ENCODE measurements at regions not wholly inside any gene's neighbourhood (a gene's known extent, or its start where the extent isn't known, plus 50 kb on each side); places are given as distances from the start of the nearest gene placed in this dataset.
"Not testable (repeated sequence)": the region's sequence is repeated elsewhere in the genome, so short reads cannot be mapped to it uniquely, and the experiment has no call there.

GRCh38 chr20:30660982-30661381, 596.5 kb upstream of the DEFB115 start:
- DNase-seq (ENCODE audit: low read depth in 2 of 2), result not testable (repeated sequence)

- not testable (repeated sequence) for DNase-seq (ENCODE audit: low read depth in 2 of 2)
Measured at GRCh38 chr20:30668418-30668817, 589.0 kb upstream of the DEFB115 start.

GRCh38 chr20:30669330-30670029, 588.0 kb upstream of the DEFB115 start:
- not testable (repeated sequence) for DNase-seq (ENCODE audit: low read depth in 2 of 2)

- DNase-seq (ENCODE audit: low read depth in 2 of 2), result not testable (repeated sequence)
Measured at GRCh38 chr20:30671120-30671519, 586.3 kb upstream of the DEFB115 start.

GRCh38 chr20:30675988-30676564, 581.4 kb upstream of the DEFB115 start:
- not testable (repeated sequence) for DNase-seq (ENCODE audit: low read depth in 2 of 2)

GRCh38 chr20:30682236-30682635, 575.2 kb upstream of the DEFB115 start:
- DNase-seq (ENCODE audit: low read depth in 2 of 2), result not testable (repeated sequence)

- not testable (repeated sequence) for DNase-seq (ENCODE audit: low read depth in 2 of 2)
Measured at GRCh38 chr20:30712861-30713260, 544.6 kb upstream of the DEFB115 start.

GRCh38 chr20:30719415-30720199, 537.9 kb upstream of the DEFB115 start:
- DNase-seq (ENCODE audit: low read depth in 2 of 2), result not testable (repeated sequence)

GRCh38 chr20:30723511-30723910, 534.0 kb upstream of the DEFB115 start:
- DNase-seq (ENCODE audit: low read depth in 2 of 2), result not testable (repeated sequence)

GRCh38 chr20:30723934-30724687, 533.4 kb upstream of the DEFB115 start:
- DNase-seq (ENCODE audit: low read depth in 2 of 2), result not testable (repeated sequence)

- DNase-seq (ENCODE audit: low read depth in 2 of 2), result not testable (repeated sequence)
Measured at GRCh38 chr20:30724688-30725074, 532.8 kb upstream of the DEFB115 start.

- not testable (repeated sequence) for DNase-seq (ENCODE audit: low read depth in 2 of 2)
Measured at GRCh38 chr20:30725188-30725587, 532.3 kb upstream of the DEFB115 start.

- not testable (repeated sequence) for DNase-seq (ENCODE audit: low read depth in 2 of 2)
Measured at GRCh38 chr20:30728271-30728885, 529.1 kb upstream of the DEFB115 start.

All from dermis microvascular lymphatic vessel endothelial cell (primary cell).